NCI-H146 (cell line): ENCODE measurements at regions not wholly inside any gene's neighbourhood (a gene's known extent, or its start where the extent isn't known, plus 50 kb on each side); places are given as distances from the start of the nearest gene placed in this dataset.
"Not testable (repeated sequence)": the region's sequence is repeated elsewhere in the genome, so short reads cannot be mapped to it uniquely, and the experiment has no call there.

Experiments
- DNase-seq: peaks from one replicate; lab custom pipeline; 2025; lab: John Stamatoyannopoulos, UW

- no peak for DNase-seq
Observed at GRCh38 chr6:68013780-68014515, 621.1 kb upstream of the ADGRB3 start.

- DNase-seq: no peak
Observed at GRCh38 chr6:68012822-68013221, 622.3 kb upstream of the ADGRB3 start.

GRCh38 chr6:68010936-68011335 is 624.1 kb upstream of the ADGRB3 start:
- no peak for DNase-seq

- DNase-seq: no peak
Observed at GRCh38 chr6:68008445-68008844, 626.6 kb upstream of the ADGRB3 start.

GRCh38 chr6:68007717-68008116 is 627.4 kb upstream of the ADGRB3 start:
- DNase-seq: no peak

- no peak for DNase-seq
Observed at GRCh38 chr6:67986694-67987232, 648.3 kb upstream of the ADGRB3 start.

GRCh38 chr6:67976486-67976885 is 658.6 kb upstream of the ADGRB3 start:
- no peak for DNase-seq

GRCh38 chr6:67974931-67975330 is 660.2 kb upstream of the ADGRB3 start:
- no peak for DNase-seq

GRCh38 chr6:67971812-67972211 is 663.3 kb upstream of the ADGRB3 start:
- DNase-seq: no peak

GRCh38 chr6:67966830-67967229 is 668.3 kb upstream of the ADGRB3 start:
- no peak for DNase-seq

- no peak for DNase-seq
Observed at GRCh38 chr6:67956352-67956751, 678.7 kb upstream of the ADGRB3 start.

- no peak for DNase-seq
Observed at GRCh38 chr6:67952948-67953347, 682.1 kb upstream of the ADGRB3 start.

- no peak for DNase-seq
Observed at GRCh38 chr6:67952121-67952520, 683.0 kb upstream of the ADGRB3 start.

GRCh38 chr6:67947762-67948161 is 687.3 kb upstream of the ADGRB3 start:
- not testable (repeated sequence) for DNase-seq

GRCh38 chr6:67935976-67936477 is 699.1 kb upstream of the ADGRB3 start:
- no peak for DNase-seq

- DNase-seq: no peak
Observed at GRCh38 chr6:67933278-67933677, 701.8 kb upstream of the ADGRB3 start.

GRCh38 chr6:67922588-67922987 is 712.5 kb upstream of the ADGRB3 start:
- DNase-seq: not testable (repeated sequence)

- not testable (repeated sequence) for DNase-seq
Observed at GRCh38 chr6:67920040-67920439, 715.0 kb upstream of the ADGRB3 start.

- no peak for DNase-seq
Observed at GRCh38 chr6:67916399-67916798, 718.7 kb upstream of the ADGRB3 start.

- DNase-seq: no peak
Observed at GRCh38 chr6:67914419-67914818, 720.7 kb upstream of the ADGRB3 start.

- DNase-seq: no peak
Observed at GRCh38 chr6:67909354-67909753, 725.7 kb upstream of the ADGRB3 start.

GRCh38 chr6:67908379-67908778 is 726.7 kb upstream of the ADGRB3 start:
- DNase-seq: no peak

GRCh38 chr6:67904735-67905134 is 730.3 kb upstream of the ADGRB3 start:
- not testable (repeated sequence) for DNase-seq

GRCh38 chr6:67898875-67899274 is 736.2 kb upstream of the ADGRB3 start:
- no peak for DNase-seq
